ENCODE measurements at regions not wholly inside any gene's neighbourhood (a gene's known extent, or its start where the extent isn't known, plus 50 kb on each side); places are given as distances from the start of the nearest gene placed in this dataset.

GRCh38 chr2:83014462-83014861 lies 1444.6 kb downstream of the SUCLG1 start:
- no peak for DNase-seq
- TF ChIP-seq, protein P1, sequence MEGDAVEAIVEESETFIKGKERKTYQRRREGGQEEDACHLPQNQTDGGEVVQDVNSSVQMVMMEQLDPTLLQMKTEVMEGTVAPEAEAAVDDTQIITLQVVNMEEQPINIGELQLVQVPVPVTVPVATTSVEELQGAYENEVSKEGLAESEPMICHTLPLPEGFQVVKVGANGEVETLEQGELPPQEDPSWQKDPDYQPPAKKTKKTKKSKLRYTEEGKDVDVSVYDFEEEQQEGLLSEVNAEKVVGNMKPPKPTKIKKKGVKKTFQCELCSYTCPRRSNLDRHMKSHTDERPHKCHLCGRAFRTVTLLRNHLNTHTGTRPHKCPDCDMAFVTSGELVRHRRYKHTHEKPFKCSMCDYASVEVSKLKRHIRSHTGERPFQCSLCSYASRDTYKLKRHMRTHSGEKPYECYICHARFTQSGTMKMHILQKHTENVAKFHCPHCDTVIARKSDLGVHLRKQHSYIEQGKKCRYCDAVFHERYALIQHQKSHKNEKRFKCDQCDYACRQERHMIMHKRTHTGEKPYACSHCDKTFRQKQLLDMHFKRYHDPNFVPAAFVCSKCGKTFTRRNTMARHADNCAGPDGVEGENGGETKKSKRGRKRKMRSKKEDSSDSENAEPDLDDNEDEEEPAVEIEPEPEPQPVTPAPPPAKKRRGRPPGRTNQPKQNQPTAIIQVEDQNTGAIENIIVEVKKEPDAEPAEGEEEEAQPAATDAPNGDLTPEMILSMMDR (IDR thresholded peaks at IDR 0.05): no peak
- no peak for TF ChIP-seq POLR2A (IDR thresholded peaks at IDR 0.05)
- Histone ChIP-seq H3K27me3 (no peaks in the 10 kb centered on the region), H3K4me3 (no peak overlapping the region), H3K4me1 (no peaks in the 10 kb centered on the region), H3K36me3 (replicated peaks in 1 of 2; ENCODE audit: insufficient read depth in 1 of 2, low read depth in 2 of 2) (no peaks in the 10 kb centered on the region), H3K27ac (no peak overlapping the region), H3K9me3 (no peaks in the 10 kb centered on the region)
- 43 to 48% methylated on average over 2 of the region's 2 CpGs for WGBS, 2 donors
- intact Hi-C loops (cut with DNase I): no loop called here
- ATAC-seq: no peak

GRCh38 chr2:83006961-83007360 lies 1452.1 kb downstream of the SUCLG1 start:
- no peaks in the 10 kb centered on the region for H3K36me3 ChIP-seq (replicated peaks in 1 of 2; ENCODE audit: insufficient read depth in 1 of 2, low read depth in 2 of 2)
- H3K9me3 ChIP-seq: no peaks in the 10 kb centered on the region
- H3K27me3 ChIP-seq: no peaks in the 10 kb centered on the region
- no peak for ATAC-seq
- 20 to 26% methylated on average over 2 of the region's 2 CpGs for WGBS, 2 donors
- H3K4me1 ChIP-seq: no peaks in the 10 kb centered on the region
- DNase-seq: no peak
- intact Hi-C loops (cut with DNase I): no loop called here
- TF ChIP-seq POLR2A (IDR thresholded peaks at IDR 0.05): no peak
- TF ChIP-seq, protein P1 (IDR thresholded peaks at IDR 0.05): no peak
- H3K27ac ChIP-seq: no peak overlapping the region
- no peak overlapping the region for H3K4me3 ChIP-seq

DNA sequence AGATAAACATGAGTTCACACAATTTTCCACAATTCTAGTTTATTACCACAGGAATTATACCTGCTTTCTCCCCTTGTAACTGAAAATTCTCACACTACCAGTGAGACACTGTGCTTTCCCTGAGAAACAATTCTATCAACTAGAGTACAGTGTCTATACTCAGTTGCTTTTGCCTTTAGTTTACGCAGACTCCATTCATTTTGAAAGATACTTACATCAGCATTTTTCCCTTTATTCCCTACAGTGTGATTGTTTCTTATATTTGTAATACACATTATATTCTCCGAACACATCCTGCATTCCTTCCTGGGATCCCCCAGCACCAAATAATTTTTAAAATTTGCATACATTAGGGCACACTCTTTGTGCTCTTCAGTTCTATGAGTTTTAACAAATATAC lies 1455.5 kb downstream of the SUCLG1 start:
- 85% methylated on average over 2 of the region's 2 CpGs for WGBS, 2 donors
- Histone ChIP-seq H3K27ac (no peak overlapping the region), H3K4me3 (no peak overlapping the region), H3K36me3 (replicated peaks in 1 of 2; ENCODE audit: insufficient read depth in 1 of 2, low read depth in 2 of 2) (no peaks in the 10 kb centered on the region), H3K27me3 (no peaks in the 10 kb centered on the region), H3K4me1 (no peaks in the 10 kb centered on the region), H3K9me3 (no peaks in the 10 kb centered on the region)
- TF ChIP-seq, protein P1 (IDR thresholded peaks at IDR 0.05): no peak
- TF ChIP-seq POLR2A (IDR thresholded peaks at IDR 0.05): no peak
- intact Hi-C loops (cut with DNase I): no loop called here
- DNase-seq: no peak
- no peak for ATAC-seq

DNA sequence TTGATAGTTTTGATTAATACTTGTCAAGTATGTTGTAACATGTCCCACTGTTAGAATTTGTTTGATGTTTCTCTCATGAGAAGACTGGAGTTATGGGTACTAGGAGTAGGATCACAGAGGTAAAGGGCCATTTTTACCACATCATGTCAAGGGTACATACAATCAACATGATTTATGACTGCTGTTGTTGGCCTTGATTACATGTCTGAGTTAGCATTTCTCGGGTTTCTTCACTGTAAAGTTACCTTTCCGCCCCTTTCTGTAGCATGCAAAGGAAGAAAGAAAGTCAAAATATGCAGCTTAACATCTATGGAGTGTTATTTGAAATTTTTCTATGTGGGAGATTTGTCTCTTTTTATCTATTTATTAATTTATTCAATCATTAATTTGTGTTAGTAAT lies 1456.4 kb downstream of the SUCLG1 start:
- H3K36me3 ChIP-seq (replicated peaks in 1 of 2; ENCODE audit: insufficient read depth in 1 of 2, low read depth in 2 of 2): no peaks in the 10 kb centered on the region
- H3K27me3 ChIP-seq: no peaks in the 10 kb centered on the region
- WGBS, 2 donors: 54 to 55% methylated on average over 2 of the region's 2 CpGs
- no peak for DNase-seq
- intact Hi-C loops (cut with DNase I): no loop called here
- H3K4me1 ChIP-seq: no peaks in the 10 kb centered on the region
- H3K4me3 ChIP-seq: no peak overlapping the region
- H3K27ac ChIP-seq: no peak overlapping the region
- H3K9me3 ChIP-seq: no peaks in the 10 kb centered on the region
- ATAC-seq: no peak
- TF ChIP-seq POLR2A (IDR thresholded peaks at IDR 0.05): no peak
- TF ChIP-seq, protein P1 (IDR thresholded peaks at IDR 0.05): no peak

GRCh38 chr2:82998781-82999180 lies 1460.3 kb downstream of the SUCLG1 start:
- Histone ChIP-seq H3K4me3 (no peak overlapping the region), H3K27ac (no peak overlapping the region), H3K27me3 (no peaks in the 10 kb centered on the region), H3K4me1 (no peaks in the 10 kb centered on the region), H3K9me3 (no peaks in the 10 kb centered on the region), H3K36me3 (replicated peaks in 1 of 2; ENCODE audit: insufficient read depth in 1 of 2, low read depth in 2 of 2) (no peaks in the 10 kb centered on the region)
- TF ChIP-seq, protein P1 (IDR thresholded peaks at IDR 0.05): no peak
- TF ChIP-seq POLR2A (IDR thresholded peaks at IDR 0.05): no peak
- DNase-seq (no peak), ATAC-seq (no peak)
- 59 to 77% methylated on average over 2 of the region's 2 CpGs for WGBS, 2 donors
- intact Hi-C loops (cut with DNase I): no loop called here

Data from body of pancreas (tissue), 4 donors.